T-cell (primary cell): ENCODE measurements at regions not wholly inside any gene's neighbourhood (a gene's known extent, or its start where the extent isn't known, plus 50 kb on each side); places are given as distances from the start of the nearest gene placed in this dataset.
"Not testable (repeated sequence)": the region's sequence is repeated elsewhere in the genome, so short reads cannot be mapped to it uniquely, and the experiment has no call there.

Experiments
- ATAC-seq, 4 experiments: fragments of 200-7000 bp in 3 of 4; fragments of 150-1000 bp in 1 of 4; cut with Tn5 transposase; replicated peaks in 1 of 4; 1 replicate in 3 of 4; 2 replicates in 1 of 4; pipeline ENCODE4 v1.10.0; 2021; ENCODE audit warnings: moderate library complexity in 3 of 4, mild to moderate bottlenecking in 2 of 4, moderate number of reproducible peaks in 1 of 4
- CTCF ChIA-PET, 2 donors: fragments of 300-600 bp; sonication (Branson Sonifier 250); formaldehyde crosslinking; loops; one replicate each; lab custom pipeline; 2022; ENCODE audit warnings: antibody characterized with exemption in 2 of 2; lab: Charles Lee
- POLR2A ChIA-PET, 2 donors: fragments of 300-600 bp; sonication (Branson Sonifier 250); formaldehyde crosslinking; loops; one replicate each; lab custom pipeline; 2022; ENCODE audit warnings: antibody characterized with exemption in 2 of 2; lab: Charles Lee
- DNase-seq, 35 experiments: peaks; one replicate each; pipeline versions ENCODE4 v3.0.0 to v3.0.0-alpha.2; 2013 to 2023
- H3K27ac ChIP-seq: one replicate; pipeline ENCODE4 v1.5.1; 2013; ENCODE audit warnings: low read length
- H3K27me3 ChIP-seq, 2 experiments: replicated peaks in 1 of 2; 1 replicate in 1 of 2; 2 replicates in 1 of 2; pipeline versions ENCODE4 v1.6.1 to v1.7.0; 2013; ENCODE audit warnings: low read length in 1 of 2, mixed read lengths in 1 of 2; ENCODE audit not compliant: control insufficient read depth in 2 of 2, insufficient read depth in 2 of 2; ENCODE audit errors: extremely low read depth in 1 of 2
- H3K36me3 ChIP-seq, 2 donors: 1 replicate in 1 of 2; 2 replicates in 1 of 2; pipeline versions ENCODE4 v1.6.1 to v1.7.0; 2013; ENCODE audit warnings: low read length in 1 of 2; ENCODE audit not compliant: control insufficient read depth in 2 of 2, insufficient read depth in 1 of 2; ENCODE audit errors: extremely low read depth in 1 of 2
- H3K4me1 ChIP-seq, 2 experiments: 1 replicate in 1 of 2; 2 replicates in 1 of 2; pipeline versions ENCODE4 v1.6.1 to v1.7.0; 2013; ENCODE audit warnings: low read length in 2 of 2, mixed read lengths in 1 of 2; ENCODE audit not compliant: insufficient read depth in 2 of 2, control insufficient read depth in 1 of 2; ENCODE audit errors: extremely low read depth in 1 of 2
- H3K4me3 ChIP-seq, 2 donors: 1 replicate in 1 of 2; 2 replicates in 1 of 2; pipeline versions ENCODE4 v1.5.1 to v1.7.0; 2013; ENCODE audit warnings: mild to moderate bottlenecking in 2 of 2, low read length in 1 of 2, moderate library complexity in 1 of 2; ENCODE audit not compliant: control insufficient read depth in 1 of 2; ENCODE audit errors: extremely low read depth in 1 of 2
- H3K9me3 ChIP-seq: 2 replicates; pipeline ENCODE4 v1.7.0; 2013
- H3K27ac Mint-ChIP-seq, 2 donors: one replicate each; pipeline ENCODE4 v1.8.0; 2020 to 2021; ENCODE audit warnings: mild to moderate bottlenecking in 2 of 2, mixed read lengths in 2 of 2
- H3K27me3 Mint-ChIP-seq, 2 donors: one replicate each; pipeline ENCODE4 v1.8.0; 2021 to 2022; ENCODE audit warnings: mixed read lengths in 2 of 2
- H3K36me3 Mint-ChIP-seq: one replicate; pipeline ENCODE4 v1.8.0; 2021; ENCODE audit warnings: mixed read lengths
- H3K4me1 Mint-ChIP-seq, 3 donors: one replicate each; pipeline ENCODE4 v1.8.0; 2020 to 2022; ENCODE audit warnings: mixed read lengths in 3 of 3, mild to moderate bottlenecking in 1 of 3
- H3K4me3 Mint-ChIP-seq, 3 donors: one replicate each; pipeline ENCODE4 v1.8.0; 2020 to 2022; ENCODE audit warnings: mild to moderate bottlenecking in 3 of 3, mixed read lengths in 3 of 3, moderate library complexity in 3 of 3
- H3K9me3 Mint-ChIP-seq, 3 donors: one replicate each; pipeline ENCODE4 v1.8.0; 2020 to 2022; ENCODE audit warnings: mixed read lengths in 3 of 3
- whole genome bisulfite sequencing: methylation state at CpG from one replicate; pipeline ENCODE4 v1.1.5; 2013; ENCODE audit warnings: missing lambda C conversion rate; ENCODE audit not compliant: insufficient coverage; 5-methylcytosine and 5-hydroxymethylcytosine counted together

GRCh38 chr1:182331387-182331786 is 60.2 kb downstream of the GLUL start:
- ChIA-PET POLR2A (no interaction called here), CTCF (no interaction called here)
- Mint-ChIP-seq H3K9me3 (no peaks in the 10 kb centered on the region), H3K27me3 (peaks cover 2 to 3% of the 10 kb centered on the region in 2 donors), H3K4me1 (no peaks in the 10 kb centered on the region), H3K4me3 (no peak overlapping the region), H3K36me3 (no peaks in the 10 kb centered on the region), H3K27ac (no peak overlapping the region)
- Histone ChIP-seq H3K4me1 (no peaks in the 10 kb centered on the region), H3K27me3 (no peaks in the 10 kb centered on the region), H3K27ac (no peak overlapping the region), H3K9me3 (no peaks in the 10 kb centered on the region), H3K4me3 (no peak overlapping the region), H3K36me3 (no peaks in the 10 kb centered on the region)
- ATAC-seq (no peak), DNase-seq (no peak)
- WGBS, result no CpG with 5 or more reads among the region's 1 CpG

- POLR2A ChIA-PET, result no interaction called here
- Histone ChIP-seq H3K27me3 (no peaks in the 10 kb centered on the region), H3K4me1 (no peaks in the 10 kb centered on the region), H3K9me3 (no peaks in the 10 kb centered on the region), H3K27ac (no peak overlapping the region), H3K4me3 (no peak overlapping the region), H3K36me3 (no peaks in the 10 kb centered on the region)
- H3K27me3 Mint-ChIP-seq, result no peaks in the 10 kb centered on the region
- DNase-seq (no peak), ATAC-seq (no peak)
- CTCF ChIA-PET, result interaction anchor here in 1 of 2 donors (0.6 to 0.7 kb wide), 2 partner anchors 276 to 1861 kb away, joined by 3 to 6 read pairs; no protein-coding TSS in a partner anchor
- no peaks in the 10 kb centered on the region for H3K9me3 Mint-ChIP-seq
- no peak overlapping the region for H3K27ac Mint-ChIP-seq
- H3K36me3 Mint-ChIP-seq, result no peaks in the 10 kb centered on the region
- no peak overlapping the region for H3K4me3 Mint-ChIP-seq
- no peaks in the 10 kb centered on the region for H3K4me1 Mint-ChIP-seq
Measured at GRCh38 chr1:182330303-182330702, 61.3 kb downstream of the GLUL start.

GRCh38 chr1:182329471-182329870 is 62.1 kb downstream of the GLUL start:
- 71% methylated on average over 1 of the region's 2 CpGs for WGBS
- POLR2A ChIA-PET, result no interaction called here
- H3K4me1 Mint-ChIP-seq, result no peaks in the 10 kb centered on the region
- H3K27me3 Mint-ChIP-seq, result no peaks in the 10 kb centered on the region
- no peaks in the 10 kb centered on the region for H3K4me1 ChIP-seq
- H3K36me3 Mint-ChIP-seq, result no peaks in the 10 kb centered on the region
- no peak overlapping the region for H3K27ac Mint-ChIP-seq
- no peaks in the 10 kb centered on the region for H3K27me3 ChIP-seq
- no peak for DNase-seq
- H3K36me3 ChIP-seq, result no peaks in the 10 kb centered on the region
- H3K4me3 ChIP-seq, result no peak overlapping the region
- CTCF ChIA-PET, result interaction anchor here in 1 of 2 donors (0.7 kb wide), 1 partner anchor 180 kb away, joined by 7 read pairs; no protein-coding TSS in a partner anchor
- H3K9me3 ChIP-seq, result no peaks in the 10 kb centered on the region
- no peak for ATAC-seq
- H3K9me3 Mint-ChIP-seq, result no peaks in the 10 kb centered on the region
- H3K4me3 Mint-ChIP-seq, result no peak overlapping the region
- no peak overlapping the region for H3K27ac ChIP-seq

GRCh38 chr1:182328591-182328990 is 63.0 kb downstream of the GLUL start:
- ATAC-seq, result no peak
- H3K36me3 Mint-ChIP-seq, result no peaks in the 10 kb centered on the region
- DNase-seq, result no peak
- ChIA-PET CTCF (interaction anchor here in 1 of 2 donors (0.7 kb wide), 1 partner anchor 179 kb away, joined by 7 read pairs; no protein-coding TSS in a partner anchor), POLR2A (no interaction called here)
- WGBS, result 93% methylated on average over 16 of the region's 16 CpGs
- no peaks in the 10 kb centered on the region for H3K27me3 Mint-ChIP-seq
- no peak overlapping the region for H3K4me3 ChIP-seq
- H3K36me3 ChIP-seq, result no peaks in the 10 kb centered on the region
- no peaks in the 10 kb centered on the region for H3K9me3 Mint-ChIP-seq
- no peak overlapping the region for H3K27ac ChIP-seq
- no peaks in the 10 kb centered on the region for H3K9me3 ChIP-seq
- no peaks in the 10 kb centered on the region for H3K4me1 ChIP-seq
- no peaks in the 10 kb centered on the region for H3K4me1 Mint-ChIP-seq
- no peaks in the 10 kb centered on the region for H3K27me3 ChIP-seq
- no peak overlapping the region for H3K27ac Mint-ChIP-seq
- H3K4me3 Mint-ChIP-seq, result no peak overlapping the region

GRCh38 chr1:182325339-182325738 is 66.3 kb downstream of the GLUL start:
- ChIA-PET CTCF (no interaction called here), POLR2A (no interaction called here)
- Mint-ChIP-seq H3K27ac (no peak overlapping the region), H3K4me1 (no peaks in the 10 kb centered on the region), H3K9me3 (no peaks in the 10 kb centered on the region), H3K36me3 (no peaks in the 10 kb centered on the region), H3K27me3 (no peaks in the 10 kb centered on the region), H3K4me3 (no peak overlapping the region)
- Histone ChIP-seq H3K4me3 (no peak overlapping the region), H3K9me3 (no peaks in the 10 kb centered on the region), H3K36me3 (no peaks in the 10 kb centered on the region), H3K4me1 (no peaks in the 10 kb centered on the region), H3K27ac (no peak overlapping the region), H3K27me3 (no peaks in the 10 kb centered on the region)
- no peak for DNase-seq
- WGBS, result no CpG with 5 or more reads among the region's 2 CpGs
- no peak for ATAC-seq

- H3K36me3 Mint-ChIP-seq, H3K27me3 Mint-ChIP-seq, H3K27me3 ChIP-seq, H3K9me3 Mint-ChIP-seq, ATAC-seq, H3K27ac Mint-ChIP-seq, POLR2A ChIA-PET, H3K4me3 ChIP-seq, H3K9me3 ChIP-seq, H3K4me1 ChIP-seq, H3K4me3 Mint-ChIP-seq, H3K36me3 ChIP-seq, H3K4me1 Mint-ChIP-seq, DNase-seq, H3K27ac ChIP-seq: not testable (repeated sequence)
- WGBS, result no CpG with 5 or more reads among the region's 6 CpGs
- CTCF ChIA-PET, result interaction anchor here in 1 of 2 donors (0.6 kb wide), 1 partner anchor 290 kb away, joined by 3 read pairs; no protein-coding TSS in a partner anchor
Measured at GRCh38 chr1:182321532-182321931, 70.1 kb downstream of the GLUL start.

- ChIA-PET CTCF (no interaction called here), POLR2A (no interaction called here)
- H3K36me3 ChIP-seq, result no peaks in the 10 kb centered on the region
- H3K27me3 ChIP-seq, result no peaks in the 10 kb centered on the region
- H3K27ac Mint-ChIP-seq, result no peak overlapping the region
- no peak overlapping the region for H3K27ac ChIP-seq
- H3K9me3 ChIP-seq, result no peaks in the 10 kb centered on the region
- WGBS, result no CpG with 5 or more reads among the region's 1 CpG
- no peak overlapping the region for H3K4me3 Mint-ChIP-seq
- H3K27me3 Mint-ChIP-seq, result peaks cover under 1% of the 10 kb centered on the region in 2 donors
- H3K4me1 Mint-ChIP-seq, result no peaks in the 10 kb centered on the region
- no peaks in the 10 kb centered on the region for H3K36me3 Mint-ChIP-seq
- no peak for ATAC-seq
- H3K4me3 ChIP-seq, result no peak overlapping the region
- DNase-seq, result no peak
- H3K9me3 Mint-ChIP-seq, result no peaks in the 10 kb centered on the region
- no peaks in the 10 kb centered on the region for H3K4me1 ChIP-seq
Measured at GRCh38 chr1:182317611-182318161, 73.9 kb downstream of the GLUL start.
